ENCODE measurements at regions not wholly inside any gene's neighbourhood (a gene's known extent, or its start where the extent isn't known, plus 50 kb on each side); places are given as distances from the start of the nearest gene placed in this dataset.
A peak's percentile ranks its signal among the peaks of the same experiment; 100 is the strongest.
"Not testable (repeated sequence)": the region's sequence is repeated elsewhere in the genome, so short reads cannot be mapped to it uniquely, and the experiment has no call there.

GRCh38 chr2:230593765-230594164 lies 118.9 kb upstream of the CAB39 start:
- Histone ChIP-seq H3K9ac (ENCODE audit: low read length) (no peak overlapping the region), H3K27me3 (replicated peaks; ENCODE audit: control insufficient read depth, insufficient read depth, low read length) (no peaks in the 10 kb centered on the region), H3K4me1 (ENCODE audit: control insufficient read depth, insufficient read depth, low read length) (no peaks in the 10 kb centered on the region), H3K36me3 (ENCODE audit: control insufficient read depth, insufficient read depth, low read length, severe bottlenecking) (no peaks in the 10 kb centered on the region), H3K9me3 (ENCODE audit: control insufficient read depth, low read length) (no peaks in the 10 kb centered on the region), H3K4me3 (ENCODE audit: low read length) (no peak overlapping the region)
- DNase-seq (ENCODE audit: low read depth) = no peak

GRCh38 chr2:230594286-230594840 lies 118.3 kb upstream of the CAB39 start:
- no peak for DNase-seq (ENCODE audit: low read depth)
- H3K4me3 ChIP-seq (ENCODE audit: low read length) = no peak overlapping the region
- H3K9ac ChIP-seq (ENCODE audit: low read length) = no peak overlapping the region
- no peaks in the 10 kb centered on the region for H3K9me3 ChIP-seq (ENCODE audit: control insufficient read depth, low read length)
- no peaks in the 10 kb centered on the region for H3K4me1 ChIP-seq (ENCODE audit: control insufficient read depth, insufficient read depth, low read length)
- no peaks in the 10 kb centered on the region for H3K27me3 ChIP-seq (replicated peaks; ENCODE audit: control insufficient read depth, insufficient read depth, low read length)
- H3K36me3 ChIP-seq (ENCODE audit: control insufficient read depth, insufficient read depth, low read length, severe bottlenecking) = no peaks in the 10 kb centered on the region

GRCh38 chr2:230599853-230600252 lies 112.8 kb upstream of the CAB39 start:
- Histone ChIP-seq H3K9ac (ENCODE audit: low read length) (no peak overlapping the region), H3K27me3 (replicated peaks; ENCODE audit: control insufficient read depth, insufficient read depth, low read length) (peaks cover 4% of the 10 kb centered on the region), H3K4me1 (ENCODE audit: control insufficient read depth, insufficient read depth, low read length) (no peaks in the 10 kb centered on the region), H3K36me3 (ENCODE audit: control insufficient read depth, insufficient read depth, low read length, severe bottlenecking) (no peaks in the 10 kb centered on the region), H3K9me3 (ENCODE audit: control insufficient read depth, low read length) (no peaks in the 10 kb centered on the region), H3K4me3 (ENCODE audit: low read length) (no peak overlapping the region)
- DNase-seq (ENCODE audit: low read depth) = no peak

GRCh38 chr2:230600285-230600684 lies 112.4 kb upstream of the CAB39 start:
- no peaks in the 10 kb centered on the region for H3K9me3 ChIP-seq (ENCODE audit: control insufficient read depth, low read length)
- H3K4me3 ChIP-seq (ENCODE audit: low read length) = no peak overlapping the region
- peaks cover 4% of the 10 kb centered on the region for H3K27me3 ChIP-seq (replicated peaks; ENCODE audit: control insufficient read depth, insufficient read depth, low read length)
- H3K9ac ChIP-seq (ENCODE audit: low read length) = no peak overlapping the region
- H3K36me3 ChIP-seq (ENCODE audit: control insufficient read depth, insufficient read depth, low read length, severe bottlenecking) = no peaks in the 10 kb centered on the region
- H3K4me1 ChIP-seq (ENCODE audit: control insufficient read depth, insufficient read depth, low read length) = no peaks in the 10 kb centered on the region
- no peak for DNase-seq (ENCODE audit: low read depth)

GRCh38 chr2:230600881-230601280 lies 111.8 kb upstream of the CAB39 start:
- H3K4me3 ChIP-seq (ENCODE audit: low read length) = no peak overlapping the region
- DNase-seq (ENCODE audit: low read depth) = no peak
- H3K9ac ChIP-seq (ENCODE audit: low read length) = no peak overlapping the region
- H3K4me1 ChIP-seq (ENCODE audit: control insufficient read depth, insufficient read depth, low read length) = no peaks in the 10 kb centered on the region
- no peaks in the 10 kb centered on the region for H3K36me3 ChIP-seq (ENCODE audit: control insufficient read depth, insufficient read depth, low read length, severe bottlenecking)
- H3K27me3 ChIP-seq (replicated peaks; ENCODE audit: control insufficient read depth, insufficient read depth, low read length) = peaks cover 4% of the 10 kb centered on the region
- H3K9me3 ChIP-seq (ENCODE audit: control insufficient read depth, low read length) = no peaks in the 10 kb centered on the region

GRCh38 chr2:230601510-230601909 lies 111.1 kb upstream of the CAB39 start:
- DNase-seq (ENCODE audit: low read depth) = no peak

GRCh38 chr2:230602562-230603230 lies 109.9 kb upstream of the CAB39 start:
- DNase-seq (ENCODE audit: low read depth) = no peak
- Histone ChIP-seq H3K4me3 (ENCODE audit: low read length) (no peak overlapping the region), H3K27me3 (replicated peaks; ENCODE audit: control insufficient read depth, insufficient read depth, low read length) (peaks cover 4% of the 10 kb centered on the region), H3K9ac (ENCODE audit: low read length) (no peak overlapping the region), H3K9me3 (ENCODE audit: control insufficient read depth, low read length) (no peaks in the 10 kb centered on the region), H3K4me1 (ENCODE audit: control insufficient read depth, insufficient read depth, low read length) (no peaks in the 10 kb centered on the region), H3K36me3 (ENCODE audit: control insufficient read depth, insufficient read depth, low read length, severe bottlenecking) (no peaks in the 10 kb centered on the region)

More at GRCh38 chr2:230601510-230601909, 111.1 kb upstream of the CAB39 start:
- no peak overlapping the region for H3K9ac ChIP-seq (ENCODE audit: low read length)
- H3K9me3 ChIP-seq (ENCODE audit: control insufficient read depth, low read length) = no peaks in the 10 kb centered on the region
- H3K36me3 ChIP-seq (ENCODE audit: control insufficient read depth, insufficient read depth, low read length, severe bottlenecking) = no peaks in the 10 kb centered on the region
- no peak overlapping the region for H3K4me3 ChIP-seq (ENCODE audit: low read length)
- no peaks in the 10 kb centered on the region for H3K4me1 ChIP-seq (ENCODE audit: control insufficient read depth, insufficient read depth, low read length)
- H3K27me3 ChIP-seq (replicated peaks; ENCODE audit: control insufficient read depth, insufficient read depth, low read length) = peaks cover 4% of the 10 kb centered on the region

- H3K4me1 ChIP-seq (ENCODE audit: control insufficient read depth, insufficient read depth, low read length); H3K36me3 ChIP-seq (ENCODE audit: control insufficient read depth, insufficient read depth, low read length, severe bottlenecking); H3K27me3 ChIP-seq (replicated peaks; ENCODE audit: control insufficient read depth, insufficient read depth, low read length); DNase-seq (ENCODE audit: low read depth); H3K4me3 ChIP-seq (ENCODE audit: low read length); H3K9ac ChIP-seq (ENCODE audit: low read length); H3K9me3 ChIP-seq (ENCODE audit: control insufficient read depth, low read length): not testable (repeated sequence)
These were observed 109.3 kb upstream of the CAB39 start for GRCh38 chr2:230603317-230603716.

- H3K4me1 ChIP-seq (ENCODE audit: control insufficient read depth, insufficient read depth, low read length); H3K27me3 ChIP-seq (replicated peaks; ENCODE audit: control insufficient read depth, insufficient read depth, low read length); DNase-seq (ENCODE audit: low read depth); H3K9me3 ChIP-seq (ENCODE audit: control insufficient read depth, low read length); H3K36me3 ChIP-seq (ENCODE audit: control insufficient read depth, insufficient read depth, low read length, severe bottlenecking); H3K4me3 ChIP-seq (ENCODE audit: low read length); H3K9ac ChIP-seq (ENCODE audit: low read length): not testable (repeated sequence)
These were observed 108.5 kb upstream of the CAB39 start for GRCh38 chr2:230604158-230604557.

GRCh38 chr2:230614040-230614439 lies 98.6 kb upstream of the CAB39 start:
- no peaks in the 10 kb centered on the region for H3K36me3 ChIP-seq (ENCODE audit: control insufficient read depth, insufficient read depth, low read length, severe bottlenecking)
- H3K9me3 ChIP-seq (ENCODE audit: control insufficient read depth, low read length) = no peaks in the 10 kb centered on the region
- H3K9ac ChIP-seq (ENCODE audit: low read length) = no peak overlapping the region
- no peaks in the 10 kb centered on the region for H3K27me3 ChIP-seq (replicated peaks; ENCODE audit: control insufficient read depth, insufficient read depth, low read length)
- H3K4me1 ChIP-seq (ENCODE audit: control insufficient read depth, insufficient read depth, low read length) = peaks cover 6% of the 10 kb centered on the region
- DNase-seq (ENCODE audit: low read depth) = no peak
- no peak overlapping the region for H3K4me3 ChIP-seq (ENCODE audit: low read length)

- Histone ChIP-seq H3K4me1 (ENCODE audit: control insufficient read depth, insufficient read depth, low read length) (peaks cover 6% of the 10 kb centered on the region), H3K9me3 (ENCODE audit: control insufficient read depth, low read length) (no peaks in the 10 kb centered on the region), H3K9ac (ENCODE audit: low read length) (no peak overlapping the region), H3K4me3 (ENCODE audit: low read length) (no peak overlapping the region), H3K27me3 (replicated peaks; ENCODE audit: control insufficient read depth, insufficient read depth, low read length) (no peaks in the 10 kb centered on the region), H3K36me3 (ENCODE audit: control insufficient read depth, insufficient read depth, low read length, severe bottlenecking) (no peaks in the 10 kb centered on the region)
- no peak for DNase-seq (ENCODE audit: low read depth)
These were observed 97.7 kb upstream of the CAB39 start for GRCh38 chr2:230614913-230615332.

- H3K4me1 ChIP-seq (ENCODE audit: control insufficient read depth, insufficient read depth, low read length); H3K9me3 ChIP-seq (ENCODE audit: control insufficient read depth, low read length); H3K27me3 ChIP-seq (replicated peaks; ENCODE audit: control insufficient read depth, insufficient read depth, low read length); H3K9ac ChIP-seq (ENCODE audit: low read length); H3K36me3 ChIP-seq (ENCODE audit: control insufficient read depth, insufficient read depth, low read length, severe bottlenecking); H3K4me3 ChIP-seq (ENCODE audit: low read length): not testable (repeated sequence)
- peak; percentile 80 for DNase-seq (ENCODE audit: low read depth)
These were observed 95.4 kb upstream of the CAB39 start for GRCh38 chr2:230617256-230617706.
